ENCODE measurements at regions not wholly inside any gene's neighbourhood (a gene's known extent, or its start where the extent isn't known, plus 50 kb on each side); places are given as distances from the start of the nearest gene placed in this dataset.

- TF ChIP-seq POLR2A (IDR thresholded peaks at IDR 0.05) (no peak), CTCF (IDR thresholded peaks at IDR 0.05) (peak in 6 of 7 experiments; percentile 25 to 47 (median 40))
Measured at GRCh38 chr10:62554632-62555199, 180.5 kb downstream of the ZNF365 start.

All from body of pancreas (tissue), 4 donors.